GM19452 (cell line): ENCODE measurements at regions not wholly inside any gene's neighbourhood (a gene's known extent, or its start where the extent isn't known, plus 50 kb on each side); places are given as distances from the start of the nearest gene placed in this dataset.

ENCODE experiments used
- ATAC-seq: cut with Tn5 transposase; IDR thresholded peaks from one replicate; pipeline ENCODE4 v1.9.1; 2021; ENCODE audit not compliant: unreplicated experiment

GRCh38 chr6:126285871-126286365 is 54.0 kb upstream of the CENPW start:
- ATAC-seq: no peak
